Right lobe of liver (tissue), 4 donors: ENCODE measurements at regions not wholly inside any gene's neighbourhood (a gene's known extent, or its start where the extent isn't known, plus 50 kb on each side); places are given as distances from the start of the nearest gene placed in this dataset.

Source experiments
- CTCF ChIP-seq, 4 donors: fragments of 200-600 bp in 3 of 4; fragments of 450-650 bp in 1 of 4; IDR thresholded peaks; one replicate each; pipeline versions ENCODE4 v1.5.1 to v1.8.0; 2016 to 2022; ENCODE audit warnings: antibody characterized with exemption in 4 of 4, mild to moderate bottlenecking in 2 of 4
- POLR2A ChIP-seq: fragments of 450-650 bp; IDR thresholded peaks from one replicate; pipeline ENCODE4 v1.6.1; 2017; ENCODE audit warnings: antibody characterized with exemption, mild to moderate bottlenecking
- donor health status: DM: no; HTN: no; CAD: no.
- donor health status: DM: no; HTN: no; CAD: no.
- donor health status: DM: no; HTN: yes; CAD: no.

GRCh38 chr10:9188022-9188810 lies 1133.7 kb downstream of the GATA3 start:
- TF ChIP-seq CTCF (IDR thresholded peaks at IDR 0.05) (no peak), POLR2A (no peak)
